Amygdala (tissue), 56 donors: ENCODE measurements at regions not wholly inside any gene's neighbourhood (a gene's known extent, or its start where the extent isn't known, plus 50 kb on each side); places are given as distances from the start of the nearest gene placed in this dataset.
"Not testable (repeated sequence)": the region's sequence is repeated elsewhere in the genome, so short reads cannot be mapped to it uniquely, and the experiment has no call there.

Experiments used
- DNase-seq, 56 donors: peaks; one replicate each; lab custom pipeline; 2025; lab: John Stamatoyannopoulos, UW

DNA sequence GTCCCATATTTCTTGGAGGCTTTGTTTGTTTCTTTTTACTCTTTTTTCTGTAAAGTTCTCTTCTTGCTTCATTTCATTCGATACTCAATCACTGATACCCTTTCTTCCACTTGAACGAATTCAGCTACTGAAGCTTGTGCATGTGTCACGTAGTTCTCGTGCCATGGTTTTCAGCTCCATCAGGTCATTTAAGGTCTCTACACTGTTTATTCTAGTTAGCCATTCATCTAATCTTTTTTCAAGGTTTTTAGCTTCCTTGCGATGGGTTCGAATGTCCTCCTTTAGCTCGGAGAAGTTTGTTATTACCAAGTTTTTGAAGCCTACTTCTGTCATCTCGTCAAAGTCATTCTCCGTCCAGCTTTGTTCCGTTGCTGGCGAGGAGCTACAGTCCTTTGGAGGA is 55.6 kb upstream of the CRYM start:
- not testable (repeated sequence) for DNase-seq
